NCI-H345 treated with DMSO at 0.1 percent for 48 hours (cell line): ENCODE measurements at regions not wholly inside any gene's neighbourhood (a gene's known extent, or its start where the extent isn't known, plus 50 kb on each side); places are given as distances from the start of the nearest gene placed in this dataset.
A peak's percentile ranks its signal among the peaks of the same experiment; 100 is the strongest.

Experiments
- DNase-seq: peaks from one replicate; lab custom pipeline; 2025; ENCODE audit not compliant: unreplicated experiment; lab: John Stamatoyannopoulos, UW

DNA sequence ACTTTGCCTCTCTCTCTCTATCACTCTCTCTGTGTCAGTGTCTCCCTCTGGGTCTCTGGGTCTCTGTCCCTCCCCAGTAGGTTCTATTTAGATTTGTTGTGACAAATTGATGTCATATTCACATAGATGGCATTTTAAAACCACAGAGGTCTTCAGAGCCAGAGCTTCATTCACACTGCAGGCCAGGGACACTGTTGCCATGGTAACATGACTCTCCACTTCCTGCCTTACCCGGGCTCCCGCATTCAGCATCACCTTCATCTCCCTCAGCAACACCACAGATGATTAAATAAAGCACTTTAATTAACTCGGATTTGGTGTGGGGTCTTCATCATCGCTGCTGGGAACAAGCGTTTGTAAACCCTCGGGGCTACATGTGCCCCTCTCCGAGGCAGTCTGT lies 132.6 kb downstream of the ETS2 start:
- peak; percentile 27 for DNase-seq

DNA sequence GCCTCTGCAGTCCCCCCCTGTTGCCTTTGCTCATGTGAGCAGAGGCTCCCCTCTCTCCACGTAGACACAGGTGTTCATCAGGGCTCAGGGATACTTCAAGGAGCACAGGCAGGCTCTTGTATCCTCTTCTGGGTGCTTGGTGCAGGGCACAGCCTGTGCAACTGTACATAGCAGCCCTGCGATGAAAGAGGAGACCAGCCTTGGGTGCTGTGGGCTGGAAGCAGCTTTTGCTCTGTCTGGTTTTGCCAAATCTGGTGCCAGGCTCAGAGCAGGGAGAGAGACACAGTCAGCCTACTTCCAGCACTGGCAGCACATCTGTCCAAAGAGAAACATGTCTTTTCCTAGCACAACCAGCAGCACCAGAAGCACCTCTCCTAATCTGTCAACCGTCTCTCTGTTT lies 132.1 kb downstream of the ETS2 start:
- no peak for DNase-seq

DNA sequence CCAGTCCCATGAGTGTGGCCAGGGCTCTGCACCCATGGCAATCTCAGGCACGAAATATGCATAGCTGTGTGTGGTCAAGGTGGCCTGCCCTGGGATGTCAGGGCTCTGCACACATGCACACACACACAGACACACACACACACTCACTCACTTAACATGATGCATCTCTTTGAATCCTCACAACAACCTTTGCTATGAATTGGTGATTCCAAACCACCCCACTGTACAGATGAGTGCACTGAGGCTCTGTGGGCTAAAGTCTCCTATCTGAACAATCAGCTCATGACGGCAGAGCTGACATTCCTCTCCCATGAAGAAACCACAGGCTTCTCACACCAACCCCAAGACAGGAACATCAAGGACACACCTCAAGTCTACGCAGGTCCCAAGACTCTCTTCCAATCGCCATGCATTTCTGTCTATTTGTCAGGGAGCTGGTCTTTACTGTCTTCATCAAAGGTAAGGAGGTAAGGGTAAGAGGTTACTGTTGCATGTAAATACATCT lies 131.6 kb downstream of the ETS2 start:
- DNase-seq, result no peak

DNA sequence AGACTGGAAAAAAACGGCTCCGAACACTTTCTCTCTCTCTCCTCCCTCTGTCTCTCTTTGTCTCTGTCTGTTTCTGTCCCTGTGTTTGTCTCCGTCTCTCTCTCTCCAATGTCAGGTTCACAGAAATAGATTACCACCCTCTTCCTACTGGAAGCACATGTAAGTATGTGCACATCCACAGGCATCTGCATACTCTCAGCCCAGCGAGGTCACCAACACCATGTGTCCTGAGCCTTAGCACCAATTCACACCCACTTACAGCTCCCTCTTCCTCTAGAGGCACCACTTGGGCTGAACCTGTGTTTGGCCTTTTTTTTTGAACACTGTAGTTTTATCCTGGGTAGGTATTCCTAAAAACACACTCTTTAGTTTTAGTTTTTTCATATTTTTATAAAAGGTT lies 130.5 kb downstream of the ETS2 start:
- DNase-seq, result no peak

DNA sequence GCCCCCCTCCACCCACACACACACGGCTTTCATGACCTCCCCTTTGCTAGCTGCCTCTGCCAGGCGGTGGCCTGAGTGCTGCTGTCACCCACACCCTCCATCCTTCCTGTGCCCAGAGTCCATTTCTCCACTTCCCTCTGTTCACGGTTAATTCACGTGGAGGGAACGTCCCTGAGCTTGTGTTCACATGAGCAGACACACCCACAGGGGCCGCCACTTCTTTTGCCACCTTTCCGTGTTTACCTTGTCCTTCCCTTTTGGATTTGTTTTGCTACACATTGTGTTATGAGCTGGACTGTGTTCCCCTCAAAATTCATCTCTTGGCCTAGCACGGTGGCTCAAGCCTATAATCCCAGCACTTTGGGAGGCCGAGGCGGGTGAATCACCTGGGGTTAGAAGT lies 128.0 kb downstream of the ETS2 start:
- DNase-seq, result no peak

DNA sequence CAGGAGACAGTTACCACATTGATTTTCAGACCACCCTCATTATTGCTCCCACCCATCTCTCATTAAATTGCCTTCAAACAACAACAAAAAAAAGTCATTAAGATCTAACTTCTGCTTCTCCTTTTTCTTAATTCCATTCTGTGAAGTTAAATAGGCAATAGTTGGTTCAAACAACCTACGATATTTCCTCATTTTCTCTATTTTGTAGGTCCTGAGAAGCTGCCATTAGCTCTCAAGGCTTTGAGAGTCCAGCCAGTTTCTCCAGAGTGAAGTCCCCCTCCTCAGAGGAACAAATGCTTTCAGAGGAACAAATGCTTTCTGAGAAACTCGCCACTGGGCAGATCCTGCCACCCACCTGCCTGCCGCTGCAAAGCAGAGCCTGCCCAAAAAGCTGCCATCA lies 125.6 kb downstream of the ETS2 start:
- DNase-seq, result no peak

DNA sequence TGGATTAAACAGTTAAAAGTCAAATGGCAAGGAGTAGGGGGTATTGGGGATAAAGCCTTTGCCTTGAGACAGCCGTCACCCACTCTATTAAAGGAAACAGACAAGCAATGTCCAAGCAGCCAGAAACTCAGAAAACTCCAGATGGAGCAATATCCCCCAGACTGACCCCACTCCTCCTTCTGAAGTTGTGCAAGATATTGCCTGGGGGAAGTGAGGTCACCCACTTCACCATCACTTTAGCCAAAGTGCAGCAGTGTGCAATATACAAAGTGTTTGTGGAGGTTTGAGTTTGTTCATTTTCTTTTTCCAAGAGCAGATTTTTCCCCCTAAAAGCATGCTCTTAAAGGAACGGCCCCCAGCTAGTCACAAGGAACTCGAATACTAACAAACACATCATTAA lies 125.1 kb downstream of the ETS2 start:
- no peak for DNase-seq

DNA sequence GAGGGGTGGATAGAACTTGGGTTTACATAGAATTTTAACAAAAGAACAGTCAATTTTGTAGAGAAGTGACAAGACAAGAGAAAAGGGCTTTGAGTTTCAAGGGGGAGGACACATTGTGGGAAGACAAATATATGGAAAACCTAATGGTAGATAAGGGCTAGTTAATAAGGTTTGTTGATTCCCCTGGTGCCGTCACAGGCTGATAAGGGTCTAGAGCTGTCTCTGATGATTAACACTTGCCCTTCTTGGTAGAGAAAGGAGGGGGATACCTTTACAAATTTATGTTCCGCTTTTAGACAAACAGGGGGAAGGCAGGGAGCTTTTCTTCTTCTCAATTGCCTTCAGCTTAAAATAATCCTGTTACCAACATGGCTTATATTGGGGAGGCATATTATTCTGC lies 124.3 kb downstream of the ETS2 start:
- no peak for DNase-seq

DNA sequence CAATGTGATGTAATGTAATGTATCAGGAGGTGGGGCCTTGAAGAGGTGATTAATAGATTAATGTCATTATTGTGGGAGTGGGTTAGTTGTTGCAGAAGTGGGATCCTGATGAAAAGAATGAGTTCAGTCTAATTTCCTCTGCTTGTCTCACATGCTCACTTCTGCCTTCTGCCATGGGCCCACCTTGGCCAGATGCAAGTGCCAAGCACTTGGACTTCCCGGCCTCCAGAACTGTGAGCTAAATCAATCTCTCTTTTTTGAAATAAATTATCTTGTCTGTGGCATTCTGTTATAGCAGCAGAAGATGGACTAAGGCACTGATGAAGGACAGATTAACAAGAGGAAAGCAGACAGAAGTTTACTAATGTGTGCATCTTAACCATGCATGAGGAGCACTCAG lies 123.9 kb downstream of the ETS2 start:
- DNase-seq, result no peak

DNA sequence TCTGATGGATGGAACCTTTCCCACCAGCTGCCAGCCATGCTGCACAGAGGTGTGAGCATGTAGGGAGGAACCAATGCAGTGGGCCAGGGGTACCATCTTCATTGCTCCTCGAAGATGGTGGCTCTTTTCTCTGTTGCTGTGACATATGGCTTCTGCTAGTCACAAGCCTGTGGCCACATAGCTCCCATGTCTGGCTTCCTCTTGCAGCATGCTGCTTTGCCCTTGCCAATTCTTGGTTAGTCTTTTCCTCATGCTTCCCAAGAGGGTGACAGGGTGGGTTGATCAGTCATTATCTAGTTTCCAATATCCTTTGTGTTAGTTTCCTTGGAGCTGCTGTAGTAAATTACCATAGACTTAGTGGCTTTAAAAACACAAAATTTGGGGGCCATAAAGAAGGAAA lies 123.4 kb downstream of the ETS2 start:
- no peak for DNase-seq

DNA sequence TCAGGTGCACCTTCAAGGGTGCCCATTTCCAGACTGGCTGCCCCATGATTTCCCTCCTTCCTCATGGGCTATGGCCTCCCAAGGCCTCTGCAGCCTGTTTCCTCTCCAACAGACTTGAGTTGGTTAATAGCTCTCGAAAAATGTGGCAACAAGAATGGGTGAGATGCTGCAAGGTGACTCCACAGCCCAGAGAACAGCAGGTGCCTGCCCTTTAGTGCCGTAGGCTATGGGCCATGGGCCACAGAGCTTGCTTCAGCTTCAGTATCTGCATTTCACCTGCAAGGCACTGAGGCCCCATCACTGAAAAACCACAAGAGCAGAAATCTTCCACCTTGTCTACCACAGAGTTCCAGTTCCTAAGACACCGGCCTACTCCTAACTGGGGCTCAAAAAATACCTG lies 122.0 kb downstream of the ETS2 start:
- DNase-seq, result no peak

DNA sequence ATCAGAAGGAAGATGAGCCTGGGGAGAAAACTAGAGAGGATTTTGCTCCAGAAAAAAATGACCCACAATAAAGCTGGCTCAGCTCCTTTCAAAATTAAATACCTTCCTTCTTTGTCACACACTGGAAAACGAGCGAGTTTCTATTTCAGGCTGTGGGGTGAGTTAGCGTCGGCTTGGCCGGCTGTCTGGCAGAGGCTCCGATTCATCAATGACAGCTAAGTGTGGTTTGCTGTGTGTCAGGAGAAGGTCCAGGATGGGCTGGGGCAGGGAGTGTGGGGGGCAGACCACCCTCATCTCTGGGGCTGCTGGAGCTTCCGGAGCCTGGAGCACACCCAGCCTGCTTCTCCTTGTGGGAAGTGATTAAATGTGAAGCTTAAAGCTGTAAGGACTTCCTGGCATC lies 120.2 kb downstream of the ETS2 start:
- no peak for DNase-seq

DNA sequence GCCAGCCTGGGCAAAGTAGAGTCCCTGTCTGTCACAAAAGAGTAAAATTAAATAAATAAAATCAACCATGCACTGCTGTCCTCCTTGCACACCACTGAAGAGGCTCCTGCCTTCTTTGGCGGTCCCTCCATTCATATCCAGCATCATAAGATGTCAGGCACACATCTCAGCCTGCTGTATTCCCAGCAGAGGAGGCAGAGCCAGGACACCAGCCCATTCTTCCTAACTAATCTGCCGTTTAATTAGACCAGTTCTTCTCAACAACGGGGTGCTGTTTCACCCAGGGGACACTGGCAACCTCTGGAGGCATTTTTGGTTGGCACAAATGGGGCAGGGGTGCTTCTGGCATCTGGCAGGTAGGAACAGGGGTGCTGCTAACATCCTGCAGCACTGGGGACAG lies 119.7 kb downstream of the ETS2 start:
- no peak for DNase-seq

DNA sequence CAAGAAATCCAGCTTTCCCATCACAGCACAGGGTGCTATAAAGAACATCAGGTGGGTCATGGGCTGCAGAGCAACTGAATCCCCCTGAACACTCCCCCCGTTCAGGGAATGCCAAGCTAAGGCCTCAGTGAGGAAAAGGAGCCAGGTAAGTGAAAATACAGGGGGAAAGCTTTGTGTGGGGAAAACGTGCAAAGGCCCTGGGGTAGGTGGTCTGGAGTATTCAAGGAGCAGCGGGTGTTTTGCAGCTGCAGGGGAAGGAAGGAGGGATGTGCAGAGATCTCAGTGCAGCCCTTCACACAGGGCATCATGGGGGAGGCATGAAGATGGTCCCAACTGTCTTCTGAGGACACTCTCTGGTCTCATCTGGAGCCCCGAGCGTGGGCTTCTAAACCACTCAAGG lies 119.2 kb downstream of the ETS2 start:
- no peak for DNase-seq

DNA sequence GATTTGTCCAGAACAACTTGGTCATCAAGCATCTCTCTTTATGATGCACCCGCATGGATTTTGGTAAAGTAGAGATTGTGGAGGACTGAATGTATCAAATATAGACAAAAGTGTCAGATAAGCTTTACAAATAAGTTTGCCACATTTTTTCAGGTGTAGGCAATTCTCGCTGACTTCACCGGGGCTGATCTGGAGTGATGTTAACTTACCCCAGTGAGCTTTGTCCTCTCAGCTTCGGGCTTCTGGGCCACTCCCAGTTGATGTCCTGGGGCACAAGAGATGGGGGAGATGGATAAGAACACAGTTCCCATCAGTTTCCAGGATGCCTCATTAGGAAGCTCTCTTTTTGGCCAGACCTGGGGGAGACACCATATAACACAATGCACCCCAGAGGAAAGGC lies 117.7 kb downstream of the ETS2 start:
- no peak for DNase-seq

DNA sequence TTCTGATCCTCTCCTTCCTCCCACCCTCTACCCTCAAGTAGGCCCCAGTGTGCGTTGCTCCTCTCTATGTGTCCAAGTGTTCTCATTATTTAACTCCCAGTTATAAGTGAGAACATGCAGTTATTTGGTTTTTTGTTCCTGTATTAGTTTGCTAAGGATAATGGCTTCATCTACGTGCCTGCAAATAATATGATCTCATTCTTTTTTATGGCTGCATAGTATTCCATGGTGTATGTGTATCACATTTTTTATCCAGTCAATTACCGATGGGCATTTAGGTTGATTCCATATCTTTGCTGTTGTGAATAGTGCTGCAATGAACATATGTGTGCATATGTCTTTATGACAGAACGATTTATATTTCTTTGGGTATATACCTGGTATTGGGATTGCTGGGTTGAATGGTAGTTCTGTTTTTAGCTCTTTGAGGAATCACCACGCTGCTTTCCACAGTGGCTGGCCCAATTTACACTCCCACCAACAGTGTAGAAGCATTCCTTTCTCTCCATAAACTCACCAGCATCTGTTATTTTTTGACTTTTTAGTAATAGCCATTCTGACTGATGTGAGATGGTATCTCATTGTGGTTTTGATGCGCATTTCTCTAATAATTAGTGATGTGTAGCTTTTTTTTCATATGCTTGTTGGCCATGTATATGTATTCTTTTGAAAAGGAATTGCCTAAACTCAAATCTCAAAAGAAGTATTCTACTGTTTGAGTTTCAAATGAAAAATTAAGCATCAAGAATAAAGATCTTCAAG lies 116.9 kb downstream of the ETS2 start:
- no peak for DNase-seq

DNA sequence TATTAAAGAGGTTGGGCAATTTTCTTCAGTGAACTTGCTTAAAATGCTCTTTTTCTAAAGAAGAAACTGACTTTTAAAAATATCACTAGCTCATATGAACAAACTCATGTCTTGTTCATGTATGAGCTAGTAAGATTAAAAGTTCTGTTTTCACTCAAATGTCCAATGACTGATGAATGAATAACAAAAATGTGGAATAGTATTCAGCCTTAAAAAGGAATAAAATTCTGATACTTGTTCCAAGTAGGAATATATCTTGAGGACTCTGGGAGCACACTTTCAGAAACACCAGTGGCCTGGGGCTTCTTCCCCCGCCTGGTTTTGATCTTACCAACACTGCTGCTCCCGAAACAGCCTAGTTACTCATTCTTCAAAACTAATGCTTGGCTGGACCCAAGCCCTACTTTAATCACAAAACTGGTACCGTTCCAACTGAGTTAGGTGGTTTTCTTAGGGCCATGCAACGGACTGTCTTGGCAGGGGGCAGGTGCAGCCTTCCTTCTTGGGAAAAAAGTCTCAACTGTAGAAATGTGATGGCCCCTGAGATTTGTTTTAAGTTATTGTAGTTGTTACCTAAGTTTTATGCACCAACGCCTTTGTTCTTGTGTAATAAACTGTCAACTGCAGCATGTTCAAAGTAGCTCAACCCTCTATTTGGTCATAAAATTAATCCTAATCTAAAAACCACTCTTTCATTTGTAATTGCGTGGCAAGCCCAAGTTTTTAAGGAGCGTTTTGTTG lies 116.0 kb downstream of the ETS2 start:
- DNase-seq, result no peak

DNA sequence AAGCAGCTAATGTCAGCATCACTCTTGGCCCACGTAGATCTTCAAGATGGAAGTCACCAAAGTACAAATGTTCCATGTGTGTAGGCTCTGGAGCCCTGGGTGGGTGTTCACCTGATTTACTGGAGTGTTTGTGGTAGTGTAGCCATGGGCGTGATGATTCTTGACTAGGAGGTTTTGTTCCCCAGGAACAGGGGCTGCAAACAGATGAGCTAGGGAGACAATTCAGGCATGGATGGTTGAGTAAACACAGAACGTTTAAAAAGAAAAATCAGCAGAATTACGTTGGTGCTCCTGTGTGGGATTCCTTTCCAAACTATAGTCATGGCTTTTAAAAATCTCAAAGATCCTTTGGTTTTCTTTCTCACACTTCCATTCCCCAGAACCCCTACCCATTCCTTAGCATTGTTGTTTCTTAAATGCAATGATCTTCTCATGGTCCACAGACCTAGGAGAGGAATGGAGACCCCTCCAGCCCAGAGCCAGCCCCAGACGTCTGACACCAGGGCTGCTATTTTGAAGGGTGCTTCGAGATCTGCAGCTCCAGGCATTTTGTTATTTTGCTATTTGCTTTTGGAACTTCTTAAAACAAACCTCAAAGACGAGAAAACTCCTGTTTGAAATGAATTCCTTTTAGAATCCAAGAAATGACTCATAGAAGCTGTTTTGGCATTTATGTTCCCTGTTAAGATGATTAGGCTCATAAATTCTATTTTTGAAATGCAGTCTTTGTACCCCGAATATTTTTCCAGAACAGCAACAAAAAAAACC lies 115.1 kb downstream of the ETS2 start:
- DNase-seq, result peak; percentile 23

DNA sequence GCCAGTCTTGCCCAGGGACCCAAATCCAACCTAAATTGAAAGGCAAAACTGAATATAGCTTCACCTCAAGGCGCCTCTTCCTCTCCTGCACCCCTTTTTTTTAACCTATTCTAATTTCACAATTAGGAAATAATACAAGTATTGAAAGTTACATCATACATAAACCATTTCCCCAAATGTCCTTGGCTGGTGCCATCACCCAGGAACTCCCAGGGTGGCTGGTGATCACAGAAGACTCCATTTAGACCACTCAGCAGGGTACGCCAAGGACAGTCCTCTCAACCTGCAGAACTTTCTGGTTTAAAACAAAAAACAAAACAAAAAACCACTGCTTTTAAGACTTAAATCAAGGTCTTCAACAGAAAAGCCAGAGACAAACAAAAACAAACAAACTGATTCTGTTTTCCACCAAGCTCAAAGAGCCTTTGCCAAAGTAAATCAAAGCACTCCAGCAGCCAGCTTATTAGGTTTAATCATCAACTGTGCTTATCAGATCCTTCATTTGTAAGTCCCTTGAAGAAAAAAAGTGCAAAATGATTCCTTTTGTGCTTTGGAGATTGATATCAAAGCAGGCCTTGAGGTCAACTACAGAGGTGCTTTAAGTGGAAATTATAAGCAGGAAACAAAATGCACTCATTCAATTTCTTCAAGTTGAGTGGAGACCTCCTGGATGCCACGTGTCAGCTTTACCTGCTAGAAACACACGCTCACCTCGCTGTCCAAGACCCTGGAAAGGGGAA lies 113.0 kb downstream of the ETS2 start:
- no peak for DNase-seq

DNA sequence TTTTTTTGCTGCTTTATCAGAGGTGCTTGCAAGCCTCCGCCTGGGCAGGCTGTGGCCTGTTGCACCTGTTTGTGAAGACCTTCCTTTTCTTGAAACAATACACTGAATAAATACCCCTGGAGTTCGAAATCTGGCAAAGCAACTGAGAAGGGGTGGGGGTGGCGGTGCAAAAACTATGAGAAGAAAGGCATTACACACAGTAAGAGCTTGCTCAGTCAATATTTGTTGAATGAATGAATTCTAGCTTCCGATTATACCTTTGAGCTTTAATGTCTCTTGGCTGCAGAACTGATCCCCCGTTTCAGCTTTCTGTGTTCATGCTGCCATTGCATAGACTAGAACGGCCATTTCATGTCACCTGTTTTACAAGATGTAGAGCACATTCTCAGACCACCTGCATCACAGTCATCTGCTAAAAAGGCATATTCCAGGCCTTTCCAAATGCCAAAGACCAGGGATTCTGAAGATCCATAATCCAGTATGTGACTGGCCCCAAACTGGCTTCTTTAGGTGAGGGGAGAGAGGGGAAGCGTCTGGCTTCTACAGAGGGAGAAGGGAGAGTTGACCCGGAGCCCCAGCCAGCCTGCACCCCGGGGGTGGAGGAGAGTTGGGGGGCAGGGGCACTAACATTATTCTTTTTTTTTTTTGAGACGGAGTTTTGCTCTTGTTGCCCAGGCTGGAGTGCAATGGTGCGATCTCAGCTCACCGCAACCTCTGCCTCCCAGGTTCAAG lies 111.5 kb downstream of the ETS2 start:
- peak; percentile 98 for DNase-seq
